CD4-positive, alpha-beta memory T cell (primary cell): ENCODE measurements at regions not wholly inside any gene's neighbourhood (a gene's known extent, or its start where the extent isn't known, plus 50 kb on each side); places are given as distances from the start of the nearest gene placed in this dataset.
"Not testable (repeated sequence)": the region's sequence is repeated elsewhere in the genome, so short reads cannot be mapped to it uniquely, and the experiment has no call there.

ENCODE experiments used
- CTCF ChIA-PET: fragments of 350-600 bp; sonication (Branson Sonifier 250); formaldehyde crosslinking; loops from one replicate; lab custom pipeline; 2021; ENCODE audit warnings: inconsistent platforms; ENCODE audit not compliant: partially characterized antibody; lab: Charles Lee
- POLR2A ChIA-PET: fragments of 350-600 bp; sonication (Branson Sonifier 250); formaldehyde crosslinking; loops from one replicate; lab custom pipeline; 2021; ENCODE audit not compliant: partially characterized antibody; lab: Charles Lee
- DNase-seq, 5 donors: peaks; one replicate each; pipeline versions ENCODE4 v3.0.0 to v3.0.0-alpha.2; 2020 to 2022; ENCODE audit warnings: mixed read lengths in 1 of 5
- H3K27ac ChIP-seq: one replicate; pipeline ENCODE4 v1.7.0; 2013; ENCODE audit warnings: low read depth, low read length
- H3K27me3 ChIP-seq: 2 replicates; pipeline ENCODE4 v1.7.0; 2013; ENCODE audit warnings: mild to moderate bottlenecking, low read length, moderate library complexity; ENCODE audit not compliant: insufficient read depth
- H3K36me3 ChIP-seq: 2 replicates; pipeline ENCODE4 v1.7.0; 2013; ENCODE audit warnings: mild to moderate bottlenecking, low read length, moderate library complexity; ENCODE audit not compliant: insufficient read depth
- H3K4me1 ChIP-seq: 2 replicates; pipeline ENCODE4 v1.7.0; 2013; ENCODE audit warnings: mild to moderate bottlenecking, low read length, moderate library complexity; ENCODE audit not compliant: insufficient read depth
- H3K4me3 ChIP-seq, 2 donors: one replicate each; pipeline ENCODE4 v1.7.0; 2013; ENCODE audit warnings: low read length in 2 of 2, mild to moderate bottlenecking in 1 of 2
- H3K9me3 ChIP-seq, 2 donors: one replicate each; pipeline ENCODE4 v1.7.0; 2013; ENCODE audit warnings: low read length in 2 of 2, control low read depth in 1 of 2; ENCODE audit not compliant: control insufficient read depth in 1 of 2
- H3K27ac Mint-ChIP-seq, 7 donors: one replicate each; pipeline ENCODE4 v1.8.0; 2020 to 2021; ENCODE audit warnings: mixed read lengths in 7 of 7, mild to moderate bottlenecking in 6 of 7, inconsistent platforms in 3 of 7, moderate library complexity in 3 of 7
- H3K27me3 Mint-ChIP-seq, 2 donors: one replicate each; pipeline ENCODE4 v1.8.0; 2020 to 2021; ENCODE audit warnings: mixed read lengths in 2 of 2
- H3K36me3 Mint-ChIP-seq, 2 donors: one replicate each; pipeline ENCODE4 v1.8.0; 2020 to 2021; ENCODE audit warnings: mixed read lengths in 2 of 2, inconsistent platforms in 1 of 2, mild to moderate bottlenecking in 1 of 2
- H3K4me1 Mint-ChIP-seq, 4 donors: one replicate each; pipeline ENCODE4 v1.8.0; 2020 to 2021; ENCODE audit warnings: mixed read lengths in 4 of 4, mild to moderate bottlenecking in 1 of 4
- H3K4me3 Mint-ChIP-seq, 8 donors: one replicate each; pipeline ENCODE4 v1.8.0; 2020 to 2021; ENCODE audit warnings: mixed read lengths in 8 of 8, mild to moderate bottlenecking in 7 of 8, moderate library complexity in 6 of 8, inconsistent platforms in 3 of 8
- H3K9me3 Mint-ChIP-seq, 8 donors: one replicate each; pipeline ENCODE4 v1.8.0; 2020 to 2021; ENCODE audit warnings: mixed read lengths in 8 of 8, mild to moderate bottlenecking in 5 of 8, inconsistent platforms in 3 of 8, moderate library complexity in 1 of 8
- intact Hi-C: fragments of 100-400 bp; cut with micrococcal nuclease; formaldehyde crosslinking; loops from one replicate; pipeline ENCODE4 v1.15.1; 2023

GRCh38 chr22:47402876-47403525 lies 640.6 kb downstream of the TBC1D22A start:
- H3K4me3 Mint-ChIP-seq, result no peak overlapping the region
- Histone ChIP-seq H3K27me3 (no peaks in the 10 kb centered on the region), H3K4me3 (no peak overlapping the region), H3K4me1 (no peaks in the 10 kb centered on the region), H3K9me3 (no peaks in the 10 kb centered on the region), H3K36me3 (no peaks in the 10 kb centered on the region), H3K27ac (no peak overlapping the region)
- intact Hi-C loops, result no loop called here
- ChIA-PET CTCF (no interaction called here), POLR2A (no interaction called here)
- DNase-seq, result no peak
- H3K27ac Mint-ChIP-seq, result no peak overlapping the region
- no peaks in the 10 kb centered on the region for H3K4me1 Mint-ChIP-seq
- no peaks in the 10 kb centered on the region for H3K36me3 Mint-ChIP-seq
- peaks cover 0 to 2% of the 10 kb centered on the region in 2 donors for H3K27me3 Mint-ChIP-seq
- H3K9me3 Mint-ChIP-seq, result peaks cover 0 to 9% (median 0%) of the 10 kb centered on the region in 8 donors

GRCh38 chr22:47401976-47402770 lies 639.7 kb downstream of the TBC1D22A start:
- H3K9me3 Mint-ChIP-seq, result peaks cover 0 to 10% (median 0%) of the 10 kb centered on the region in 8 donors
- intact Hi-C loops, result no loop called here

GRCh38 chr22:47401592-47401898 lies 639.1 kb downstream of the TBC1D22A start:
- Mint-ChIP-seq H3K27ac (no peak overlapping the region), H3K4me3 (no peak overlapping the region), H3K27me3 (peaks cover 0 to 2% of the 10 kb centered on the region in 2 donors), H3K36me3 (no peaks in the 10 kb centered on the region), H3K9me3 (peaks cover 0 to 10% (median 0%) of the 10 kb centered on the region in 8 donors), H3K4me1 (no peaks in the 10 kb centered on the region)
- CTCF ChIA-PET, result no interaction called here
- no peak overlapping the region for H3K4me3 ChIP-seq
- no peak for DNase-seq
- no peak overlapping the region for H3K27ac ChIP-seq
- no peaks in the 10 kb centered on the region for H3K9me3 ChIP-seq
- POLR2A ChIA-PET, result no interaction called here
- no peaks in the 10 kb centered on the region for H3K27me3 ChIP-seq
- H3K36me3 ChIP-seq, result no peaks in the 10 kb centered on the region
- intact Hi-C loops, result no loop called here
- H3K4me1 ChIP-seq, result no peaks in the 10 kb centered on the region

More at GRCh38 chr22:47401976-47402770, 639.7 kb downstream of the TBC1D22A start:
- no peaks in the 10 kb centered on the region for H3K27me3 ChIP-seq
- H3K4me3 Mint-ChIP-seq, result no peak overlapping the region
- H3K4me1 ChIP-seq, result no peaks in the 10 kb centered on the region
- no peak overlapping the region for H3K27ac Mint-ChIP-seq
- H3K36me3 Mint-ChIP-seq, result no peaks in the 10 kb centered on the region
- no peak overlapping the region for H3K4me3 ChIP-seq
- no peaks in the 10 kb centered on the region for H3K4me1 Mint-ChIP-seq
- ChIA-PET CTCF (no interaction called here), POLR2A (no interaction called here)
- no peaks in the 10 kb centered on the region for H3K36me3 ChIP-seq
- no peaks in the 10 kb centered on the region for H3K9me3 ChIP-seq
- no peak overlapping the region for H3K27ac ChIP-seq
- DNase-seq, result no peak
- peaks cover 0 to 2% of the 10 kb centered on the region in 2 donors for H3K27me3 Mint-ChIP-seq

- H3K27me3 ChIP-seq, result no peaks in the 10 kb centered on the region
- DNase-seq, result no peak
- H3K27ac Mint-ChIP-seq, result no peak overlapping the region
- no peak overlapping the region for H3K4me3 Mint-ChIP-seq
- H3K36me3 ChIP-seq, result no peaks in the 10 kb centered on the region
- H3K9me3 Mint-ChIP-seq, result peaks cover 0 to 5% (median 0%) of the 10 kb centered on the region in 8 donors
- no peaks in the 10 kb centered on the region for H3K9me3 ChIP-seq
- no peak overlapping the region for H3K27ac ChIP-seq
- CTCF ChIA-PET, result no interaction called here
- POLR2A ChIA-PET, result no interaction called here
- H3K36me3 Mint-ChIP-seq, result no peaks in the 10 kb centered on the region
- peaks cover 0 to 2% of the 10 kb centered on the region in 2 donors for H3K27me3 Mint-ChIP-seq
- no peaks in the 10 kb centered on the region for H3K4me1 ChIP-seq
- H3K4me1 Mint-ChIP-seq, result no peaks in the 10 kb centered on the region
- no peak overlapping the region for H3K4me3 ChIP-seq
- intact Hi-C loops, result no loop called here
Observed at GRCh38 chr22:47400701-47401591, 638.5 kb downstream of the TBC1D22A start.

GRCh38 chr22:47400131-47400530 lies 637.7 kb downstream of the TBC1D22A start:
- H3K27me3 ChIP-seq, CTCF ChIA-PET, H3K27ac Mint-ChIP-seq: not testable (repeated sequence)

GRCh38 chr22:47398921-47399790 lies 636.7 kb downstream of the TBC1D22A start:
- no peaks in the 10 kb centered on the region for H3K9me3 ChIP-seq
- H3K27ac ChIP-seq, result no peak overlapping the region
- no peaks in the 10 kb centered on the region for H3K27me3 ChIP-seq
- POLR2A ChIA-PET, result no interaction called here
- CTCF ChIA-PET, result no interaction called here
- Mint-ChIP-seq H3K36me3 (no peaks in the 10 kb centered on the region), H3K27me3 (peaks cover 1 to 2% of the 10 kb centered on the region in 2 donors), H3K27ac (no peak overlapping the region), H3K9me3 (peaks cover 0 to 3% (median 0%) of the 10 kb centered on the region in 8 donors), H3K4me3 (no peak overlapping the region), H3K4me1 (no peaks in the 10 kb centered on the region)
- intact Hi-C loops, result no loop called here
- no peaks in the 10 kb centered on the region for H3K4me1 ChIP-seq
- H3K36me3 ChIP-seq, result no peaks in the 10 kb centered on the region
- H3K4me3 ChIP-seq, result no peak overlapping the region
- DNase-seq, result no peak

More at GRCh38 chr22:47400131-47400530, 637.7 kb downstream of the TBC1D22A start:
- H3K9me3 ChIP-seq, H3K36me3 Mint-ChIP-seq, H3K4me3 Mint-ChIP-seq, intact Hi-C loops, H3K9me3 Mint-ChIP-seq, H3K27me3 Mint-ChIP-seq, POLR2A ChIA-PET, H3K4me1 ChIP-seq, H3K4me1 Mint-ChIP-seq, H3K36me3 ChIP-seq, H3K27ac ChIP-seq, DNase-seq, H3K4me3 ChIP-seq: not testable (repeated sequence)
